ENCODE measurements at regions not wholly inside any gene's neighbourhood (a gene's known extent, or its start where the extent isn't known, plus 50 kb on each side); places are given as distances from the start of the nearest gene placed in this dataset.

DNA sequence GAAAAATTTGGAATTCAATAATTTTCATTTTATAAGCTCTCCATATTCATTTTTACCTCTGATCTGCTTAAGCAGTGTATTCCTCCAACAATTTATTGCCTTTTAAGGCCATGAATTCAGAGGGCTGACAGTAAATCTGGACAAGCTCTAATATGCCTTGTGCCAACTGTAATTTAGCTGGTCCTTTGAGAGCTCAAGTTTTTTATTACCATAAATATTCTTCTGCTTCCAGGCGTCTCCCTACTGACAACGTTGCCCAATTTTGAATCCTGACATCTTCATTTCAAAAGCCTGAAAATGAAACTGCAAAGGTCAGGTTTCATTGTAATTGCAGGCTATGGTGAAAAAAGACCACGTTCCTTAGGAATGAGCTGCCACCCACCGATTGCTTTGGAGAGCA, 95.8 kb upstream of the GEMIN8 start:
- Histone ChIP-seq H3K4me1 (ENCODE audit: control insufficient read depth, extremely low read depth, insufficient read depth, low read length) (no peaks in the 10 kb centered on the region), H3K27me3 (ENCODE audit: control insufficient read depth in 2 of 2, insufficient read depth in 2 of 2, low read length in 2 of 2) (no peaks in the 10 kb centered on the region), H3K27ac (ENCODE audit: insufficient read depth, low read depth, low read length) (no peak overlapping the region), H3K9ac (replicated peaks; ENCODE audit: extremely low read depth, insufficient read depth, low read length) (no peak overlapping the region), H3K9me1 (replicated peaks; ENCODE audit: control insufficient read depth, extremely low read depth, insufficient read depth, low read length) (no peaks in the 10 kb centered on the region), H3K9me3 (replicated peaks; ENCODE audit: control insufficient read depth, insufficient read depth, low read length) (no peaks in the 10 kb centered on the region), H2AFZ (ENCODE audit: low read depth, low read length) (no peak overlapping the region), H3K4me2 (ENCODE audit: insufficient read depth, low read length) (no peak overlapping the region), H3K4me3 (replicated peaks in 1 of 3; ENCODE audit: insufficient read depth in 1 of 3, low read depth in 1 of 3, low read length in 3 of 3) (no peak overlapping the region), H3K79me2 (ENCODE audit: control insufficient read depth, insufficient read depth, low read length) (no peaks in the 10 kb centered on the region), H3K36me3 (ENCODE audit: control insufficient read depth in 2 of 2, extremely low read depth in 1 of 2, insufficient read depth in 2 of 2, low read length in 2 of 2) (no peaks in the 10 kb centered on the region), H4K20me1 (replicated peaks; ENCODE audit: control insufficient read depth, extremely low read depth, insufficient read depth, low read length) (no peaks in the 10 kb centered on the region)
- CTCF ChIA-PET: no interaction called here
- intact Hi-C loops (cut with micrococcal nuclease): no loop called here
- TF ChIP-seq FOS (IDR thresholded peaks at IDR 0.05; ENCODE audit: borderline replicate concordance, insufficient read depth, low read length) (no peak), EZH2 (IDR thresholded peaks at IDR 0.05; ENCODE audit: borderline replicate concordance, low read depth, low read length, severe bottlenecking) (no peak), JUN (IDR thresholded peaks at IDR 0.05; ENCODE audit: borderline replicate concordance, insufficient read depth, insufficient read length, low read depth) (no peak), POLR2AphosphoS5 (IDR thresholded peaks at IDR 0.05; ENCODE audit: insufficient read depth, low read depth, low read length) (no peak), MYC (IDR thresholded peaks at IDR 0.05; ENCODE audit: low read depth, low read length) (no peak), POLR2A (IDR thresholded peaks at IDR 0.05; ENCODE audit: low read depth, low read length) (no peak), GATA2 (IDR thresholded peaks at IDR 0.05; ENCODE audit: insufficient read depth, insufficient read length, low read depth, low read length) (no peak)
- TF ChIP-seq, protein P1, sequence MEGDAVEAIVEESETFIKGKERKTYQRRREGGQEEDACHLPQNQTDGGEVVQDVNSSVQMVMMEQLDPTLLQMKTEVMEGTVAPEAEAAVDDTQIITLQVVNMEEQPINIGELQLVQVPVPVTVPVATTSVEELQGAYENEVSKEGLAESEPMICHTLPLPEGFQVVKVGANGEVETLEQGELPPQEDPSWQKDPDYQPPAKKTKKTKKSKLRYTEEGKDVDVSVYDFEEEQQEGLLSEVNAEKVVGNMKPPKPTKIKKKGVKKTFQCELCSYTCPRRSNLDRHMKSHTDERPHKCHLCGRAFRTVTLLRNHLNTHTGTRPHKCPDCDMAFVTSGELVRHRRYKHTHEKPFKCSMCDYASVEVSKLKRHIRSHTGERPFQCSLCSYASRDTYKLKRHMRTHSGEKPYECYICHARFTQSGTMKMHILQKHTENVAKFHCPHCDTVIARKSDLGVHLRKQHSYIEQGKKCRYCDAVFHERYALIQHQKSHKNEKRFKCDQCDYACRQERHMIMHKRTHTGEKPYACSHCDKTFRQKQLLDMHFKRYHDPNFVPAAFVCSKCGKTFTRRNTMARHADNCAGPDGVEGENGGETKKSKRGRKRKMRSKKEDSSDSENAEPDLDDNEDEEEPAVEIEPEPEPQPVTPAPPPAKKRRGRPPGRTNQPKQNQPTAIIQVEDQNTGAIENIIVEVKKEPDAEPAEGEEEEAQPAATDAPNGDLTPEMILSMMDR (IDR thresholded peaks at IDR 0.05; ENCODE audit: extremely low read depth in 1 of 2, insufficient read depth in 1 of 2, low read depth in 1 of 2, low read length in 2 of 2): no peak
- TF ChIP-seq, protein P2, sequence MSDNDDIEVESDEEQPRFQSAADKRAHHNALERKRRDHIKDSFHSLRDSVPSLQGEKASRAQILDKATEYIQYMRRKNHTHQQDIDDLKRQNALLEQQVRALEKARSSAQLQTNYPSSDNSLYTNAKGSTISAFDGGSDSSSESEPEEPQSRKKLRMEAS (IDR thresholded peaks at IDR 0.05; ENCODE audit: insufficient read depth, insufficient read length): no peak
- POLR2A ChIA-PET: no interaction called here
- no peak for FAIRE-seq
- BruUV-seq (replicated peaks): no TSS peak
- no peak for DNase-seq (ENCODE audit: low read depth, low spot score)
- dilution Hi-C loops (cut with MboI; ENCODE audit: extremely low pct_ligation_motif_present, low sequenced_read_pairs): no loop called here

Measured in endothelial cell of umbilical vein (primary cell).